Activated naive CD4-positive, alpha-beta T cell treated with anti-CD3 and anti-CD28 coated beads for 36 hours (primary cell): ENCODE measurements at regions not wholly inside any gene's neighbourhood (a gene's known extent, or its start where the extent isn't known, plus 50 kb on each side); places are given as distances from the start of the nearest gene placed in this dataset.
"Not testable (repeated sequence)": the region's sequence is repeated elsewhere in the genome, so short reads cannot be mapped to it uniquely, and the experiment has no call there.

Experiments
- CTCF ChIA-PET: fragments of 350-600 bp; sonication (Branson Sonifier 250); formaldehyde crosslinking; loops from one replicate; lab custom pipeline; 2021; ENCODE audit warnings: antibody characterized with exemption; lab: Charles Lee
- DNase-seq: peaks from one replicate; pipeline ENCODE4 v3.0.0-alpha.2; 2020
- H3K27ac Mint-ChIP-seq: one replicate; pipeline ENCODE4 v1.8.0; 2021; ENCODE audit warnings: mild to moderate bottlenecking, mixed read lengths
- H3K27me3 Mint-ChIP-seq: one replicate; pipeline ENCODE4 v1.8.0; 2021; ENCODE audit warnings: low read depth, mixed read lengths
- H3K36me3 Mint-ChIP-seq: one replicate; pipeline ENCODE4 v1.8.0; 2021; ENCODE audit warnings: low read depth, mixed read lengths
- H3K4me1 Mint-ChIP-seq: one replicate; pipeline ENCODE4 v1.8.0; 2021; ENCODE audit warnings: low read depth, mixed read lengths
- H3K4me3 Mint-ChIP-seq: one replicate; pipeline ENCODE4 v1.8.0; 2021; ENCODE audit warnings: mild to moderate bottlenecking, moderate library complexity, mixed read lengths
- H3K9me3 Mint-ChIP-seq: one replicate; pipeline ENCODE4 v1.8.0; 2021; ENCODE audit warnings: mixed read lengths
- intact Hi-C: fragments of 100-400 bp; cut with micrococcal nuclease; formaldehyde crosslinking; loops from one replicate; pipeline ENCODE4 v1.15.1; 2023

GRCh38 chr6:57813271-57814075 lies 496.0 kb downstream of the PRIM2 start:
- H3K27ac Mint-ChIP-seq, intact Hi-C loops, H3K4me3 Mint-ChIP-seq, H3K4me1 Mint-ChIP-seq, DNase-seq, H3K36me3 Mint-ChIP-seq, CTCF ChIA-PET, H3K9me3 Mint-ChIP-seq: not testable (repeated sequence)
- H3K27me3 Mint-ChIP-seq, result peaks cover 53% of the 10 kb centered on the region

DNA sequence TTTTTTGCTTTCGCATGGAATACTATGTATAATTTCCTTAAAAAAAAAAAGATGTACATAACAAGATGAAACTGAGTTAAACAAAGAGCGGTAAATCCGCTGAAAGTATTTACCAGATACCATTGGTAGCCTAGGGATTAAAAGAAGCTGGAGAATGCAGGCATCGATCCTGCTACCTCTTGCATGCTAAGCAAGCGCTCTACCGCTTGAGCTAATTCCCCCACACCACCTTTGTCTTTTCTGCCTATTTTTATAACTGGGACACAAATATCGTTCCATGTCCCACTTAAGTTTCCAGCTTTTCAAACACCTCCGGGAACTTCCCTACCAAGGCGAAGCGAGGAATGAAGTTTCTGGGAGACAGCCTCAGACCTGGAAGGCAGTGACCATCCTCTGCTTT lies 498.4 kb downstream of the PRIM2 start:
- CTCF ChIA-PET, intact Hi-C loops, H3K4me3 Mint-ChIP-seq, H3K36me3 Mint-ChIP-seq, DNase-seq, H3K27ac Mint-ChIP-seq, H3K4me1 Mint-ChIP-seq, H3K9me3 Mint-ChIP-seq: not testable (repeated sequence)
- H3K27me3 Mint-ChIP-seq, result peaks cover 37% of the 10 kb centered on the region

- CTCF ChIA-PET, H3K4me3 Mint-ChIP-seq, H3K36me3 Mint-ChIP-seq, DNase-seq, H3K9me3 Mint-ChIP-seq, H3K4me1 Mint-ChIP-seq, H3K27ac Mint-ChIP-seq, intact Hi-C loops: not testable (repeated sequence)
- peaks cover 48% of the 10 kb centered on the region for H3K27me3 Mint-ChIP-seq
These were observed 503.9 kb downstream of the PRIM2 start for GRCh38 chr6:57821325-57821724.

- peaks cover 47% of the 10 kb centered on the region for H3K27me3 Mint-ChIP-seq
- H3K4me1 Mint-ChIP-seq, H3K27ac Mint-ChIP-seq, intact Hi-C loops, CTCF ChIA-PET, DNase-seq, H3K9me3 Mint-ChIP-seq, H3K36me3 Mint-ChIP-seq, H3K4me3 Mint-ChIP-seq: not testable (repeated sequence)
These were observed 505.0 kb downstream of the PRIM2 start for GRCh38 chr6:57822448-57822847.

GRCh38 chr6:57822896-57823358 lies 505.5 kb downstream of the PRIM2 start:
- no peak overlapping the region for H3K27ac Mint-ChIP-seq
- H3K4me1 Mint-ChIP-seq, result peaks cover 5% of the 10 kb centered on the region
- intact Hi-C loops, result no loop called here
- H3K27me3 Mint-ChIP-seq, result peaks cover 44% of the 10 kb centered on the region
- DNase-seq, result no peak
- no peak overlapping the region for H3K4me3 Mint-ChIP-seq
- H3K36me3 Mint-ChIP-seq, result peaks cover 1% of the 10 kb centered on the region
- CTCF ChIA-PET, result no interaction called here
- H3K9me3 Mint-ChIP-seq, result peaks cover 1% of the 10 kb centered on the region

GRCh38 chr6:57837622-57838209 lies 520.3 kb downstream of the PRIM2 start:
- H3K9me3 Mint-ChIP-seq, H3K4me3 Mint-ChIP-seq, CTCF ChIA-PET, DNase-seq, H3K36me3 Mint-ChIP-seq, H3K27ac Mint-ChIP-seq, H3K4me1 Mint-ChIP-seq, intact Hi-C loops: not testable (repeated sequence)
- H3K27me3 Mint-ChIP-seq, result peaks cover 13% of the 10 kb centered on the region

DNA sequence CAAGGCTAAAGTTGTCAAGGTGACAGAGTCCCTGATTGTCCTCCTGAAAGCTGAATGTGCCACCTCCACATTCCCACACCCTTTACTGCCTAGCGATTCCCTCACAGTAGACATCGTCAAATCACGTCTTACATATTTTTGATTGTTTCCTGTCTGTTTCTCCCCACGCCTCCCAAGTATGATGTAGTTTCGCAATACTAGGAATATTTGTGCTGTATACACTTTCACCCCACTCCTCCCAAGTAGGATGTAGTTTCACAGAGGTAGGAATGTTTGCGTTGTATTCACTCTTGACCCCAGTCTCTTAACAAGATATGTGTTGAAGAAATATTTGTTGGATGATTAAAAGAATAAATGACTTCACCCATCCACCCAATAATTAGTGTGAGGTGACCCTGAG lies 524.1 kb downstream of the PRIM2 start:
- intact Hi-C loops, CTCF ChIA-PET, DNase-seq, H3K27ac Mint-ChIP-seq, H3K4me1 Mint-ChIP-seq, H3K9me3 Mint-ChIP-seq, H3K4me3 Mint-ChIP-seq, H3K36me3 Mint-ChIP-seq: not testable (repeated sequence)
- peaks cover 16% of the 10 kb centered on the region for H3K27me3 Mint-ChIP-seq

DNA sequence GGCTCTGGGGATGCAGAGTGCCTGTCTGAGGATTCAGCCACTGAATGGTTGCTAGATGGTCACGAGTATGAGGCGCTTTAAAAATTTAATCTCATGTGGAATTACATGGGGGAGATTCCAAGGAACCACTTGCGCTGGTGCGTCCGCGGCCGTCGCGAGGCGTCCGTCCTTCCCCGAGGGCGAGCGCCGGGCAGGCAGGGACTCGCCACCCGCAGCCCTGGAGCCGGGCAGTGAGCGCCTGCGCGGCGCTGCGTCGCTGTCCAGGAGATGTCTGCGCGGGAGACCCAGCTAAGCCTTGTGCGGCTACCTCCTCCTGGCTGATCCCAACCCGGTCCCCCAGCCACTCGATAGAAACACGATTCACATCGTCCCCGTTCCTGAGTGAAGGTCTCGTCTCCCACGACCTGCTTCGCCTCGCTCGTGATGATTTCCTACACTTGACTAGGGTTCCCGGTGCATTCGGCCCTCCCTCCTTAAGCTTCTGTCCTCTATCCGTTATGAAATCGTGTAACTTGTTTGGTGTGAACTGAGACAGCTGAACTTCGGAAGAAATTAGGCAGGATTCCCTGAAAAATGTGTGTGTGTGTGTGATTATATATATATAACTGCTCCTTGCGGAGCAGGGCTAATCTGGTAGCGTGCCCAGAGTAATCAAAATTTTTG lies 536.4 kb downstream of the PRIM2 start:
- H3K4me3 Mint-ChIP-seq, DNase-seq, H3K36me3 Mint-ChIP-seq, H3K9me3 Mint-ChIP-seq, intact Hi-C loops, H3K4me1 Mint-ChIP-seq, H3K27ac Mint-ChIP-seq, CTCF ChIA-PET: not testable (repeated sequence)
- H3K27me3 Mint-ChIP-seq, result peaks cover 16% of the 10 kb centered on the region

DNA sequence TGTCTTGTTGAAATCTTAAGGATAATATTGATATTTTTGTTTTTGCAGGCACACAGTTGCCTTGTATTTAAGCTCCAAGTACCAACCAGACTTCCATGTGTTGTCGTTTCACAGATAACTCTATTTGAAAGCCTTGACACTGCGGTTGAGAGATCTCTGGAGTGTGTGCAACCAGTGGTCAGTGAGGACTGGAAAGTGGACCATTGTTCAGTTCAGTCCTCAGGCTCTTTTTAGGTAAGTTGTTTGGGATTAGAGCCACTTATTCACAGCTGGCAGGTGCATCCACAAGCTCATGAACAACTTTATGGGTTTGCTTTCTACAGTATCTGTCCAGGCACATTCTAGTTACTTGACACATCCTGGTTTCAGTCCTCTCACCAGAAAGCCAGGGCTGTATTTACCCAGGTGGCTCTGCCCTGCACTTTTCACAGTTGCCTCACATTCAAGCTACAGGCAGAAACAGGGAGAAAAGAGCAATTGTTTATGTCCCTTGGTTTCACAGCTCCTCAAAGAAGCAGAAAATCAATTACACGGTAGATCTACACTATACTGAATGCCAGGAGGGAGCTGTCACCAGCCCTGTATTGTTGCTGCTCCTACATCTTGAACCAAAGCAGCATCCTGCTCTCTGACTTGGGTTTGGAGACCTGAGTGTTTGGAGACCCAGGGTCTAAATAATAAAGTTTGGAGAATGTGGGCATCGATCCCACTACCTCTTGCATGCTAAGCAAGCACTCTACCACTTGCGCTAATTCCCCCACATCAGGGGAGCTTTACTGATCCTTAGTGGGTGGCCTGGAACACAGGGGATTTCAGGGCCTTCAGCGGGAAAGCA lies 543.3 kb downstream of the PRIM2 start:
- H3K36me3 Mint-ChIP-seq, intact Hi-C loops: not testable (repeated sequence)

GRCh38 chr6:57870083-57870482 lies 552.7 kb downstream of the PRIM2 start:
- H3K36me3 Mint-ChIP-seq, H3K27ac Mint-ChIP-seq, DNase-seq, H3K4me1 Mint-ChIP-seq, H3K9me3 Mint-ChIP-seq, H3K27me3 Mint-ChIP-seq, CTCF ChIA-PET, H3K4me3 Mint-ChIP-seq, intact Hi-C loops: not testable (repeated sequence)

More for the DNA sequence above, 543.3 kb downstream of the PRIM2 start:
- DNase-seq, H3K27ac Mint-ChIP-seq, H3K4me1 Mint-ChIP-seq, H3K9me3 Mint-ChIP-seq, H3K4me3 Mint-ChIP-seq, CTCF ChIA-PET: not testable (repeated sequence)
- H3K27me3 Mint-ChIP-seq, result peaks cover 11% of the 10 kb centered on the region

DNA sequence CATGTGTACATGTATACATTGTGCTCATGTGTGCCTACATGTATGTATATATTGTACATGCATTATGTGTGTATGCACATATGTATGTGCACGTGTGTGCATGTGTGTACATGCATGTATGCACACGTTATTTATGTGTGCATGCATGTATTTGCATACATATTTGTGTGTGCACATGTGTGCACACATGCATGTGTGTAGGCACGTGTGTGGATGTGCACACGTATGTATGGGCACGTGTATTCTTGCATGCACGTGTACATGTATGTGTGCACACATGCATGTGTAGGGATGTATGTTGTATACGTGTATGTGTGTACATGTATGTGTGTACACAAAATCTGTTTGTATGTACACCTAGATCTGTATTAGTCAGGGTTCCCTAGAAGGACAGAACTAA lies 556.0 kb downstream of the PRIM2 start:
- H3K36me3 Mint-ChIP-seq, H3K27ac Mint-ChIP-seq, H3K4me3 Mint-ChIP-seq, H3K27me3 Mint-ChIP-seq, H3K9me3 Mint-ChIP-seq, CTCF ChIA-PET, DNase-seq, intact Hi-C loops, H3K4me1 Mint-ChIP-seq: not testable (repeated sequence)

DNA sequence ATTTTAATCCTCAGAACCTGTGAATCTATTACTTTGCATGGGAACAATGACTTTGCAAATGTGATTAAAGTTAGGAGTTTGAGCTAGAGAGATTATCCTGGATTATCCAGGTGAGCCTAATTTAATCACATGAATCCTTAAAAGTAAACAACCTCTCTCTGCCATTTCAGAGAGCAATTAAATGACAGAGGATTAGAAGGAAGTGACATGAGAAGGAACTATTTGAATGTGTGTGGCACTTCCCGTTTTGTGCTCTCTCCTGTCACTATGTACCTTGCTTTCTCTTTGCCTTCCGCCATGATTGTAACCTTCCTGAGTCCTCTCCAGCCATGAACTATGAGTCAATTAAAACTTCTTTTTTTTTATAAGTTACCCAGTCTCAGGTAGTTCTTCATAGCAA lies 559.2 kb downstream of the PRIM2 start:
- CTCF ChIA-PET, DNase-seq, H3K4me1 Mint-ChIP-seq, H3K4me3 Mint-ChIP-seq, H3K27me3 Mint-ChIP-seq, H3K9me3 Mint-ChIP-seq, H3K36me3 Mint-ChIP-seq, intact Hi-C loops, H3K27ac Mint-ChIP-seq: not testable (repeated sequence)
